Fibroblast of lung (primary cell): ENCODE measurements at regions not wholly inside any gene's neighbourhood (a gene's known extent, or its start where the extent isn't known, plus 50 kb on each side); places are given as distances from the start of the nearest gene placed in this dataset.

Experiments used
- DNase-seq, 2 donors: peaks; one replicate each; pipeline versions ENCODE4 v3.0.0 to v3.0.0-alpha.2; 2010; ENCODE audit warnings: low read depth in 2 of 2
- H2AFZ ChIP-seq: 2 replicates; pipeline ENCODE4 v1.5.1; 2012; ENCODE audit warnings: low read length, control low read depth, inconsistent platforms
- H3K27ac ChIP-seq: 2 replicates; pipeline ENCODE4 v1.5.1; 2011; ENCODE audit warnings: low read length, control low read depth; ENCODE audit not compliant: insufficient read depth
- H3K27me3 ChIP-seq: 2 replicates; pipeline ENCODE4 v1.5.1; 2011; ENCODE audit warnings: mild to moderate bottlenecking, low read length; ENCODE audit not compliant: control insufficient read depth, insufficient read depth
- H3K36me3 ChIP-seq: 2 replicates; pipeline ENCODE4 v1.5.1; 2011; ENCODE audit warnings: low read length; ENCODE audit not compliant: control insufficient read depth, insufficient read depth
- H3K4me1 ChIP-seq: 2 replicates; pipeline ENCODE4 v1.5.1; 2011; ENCODE audit warnings: low read length; ENCODE audit not compliant: control insufficient read depth, insufficient read depth; ENCODE audit errors: extremely low read depth
- H3K4me2 ChIP-seq: 2 replicates; pipeline ENCODE4 v1.5.1; 2011; ENCODE audit warnings: low read length, control low read depth; ENCODE audit not compliant: insufficient read depth; ENCODE audit errors: extremely low read depth
- H3K4me3 ChIP-seq, 4 experiments: fragments of 200-600 bp in 1 of 4; sonication (generic) in 1 of 4; replicated peaks in 1 of 4; 2 replicates each; pipeline ENCODE4 v1.5.1; 2011 to 2016; ENCODE audit warnings: low read length in 4 of 4, low read depth in 3 of 4, mild to moderate bottlenecking in 3 of 4, control low read depth in 2 of 4, inconsistent platforms in 1 of 4, mixed read lengths in 1 of 4; ENCODE audit not compliant: insufficient read depth in 1 of 4; ENCODE audit errors: control extremely low read depth in 1 of 4
- H3K79me2 ChIP-seq: 2 replicates; pipeline ENCODE4 v1.5.1; 2012; ENCODE audit warnings: mild to moderate bottlenecking, low read length, inconsistent platforms; ENCODE audit not compliant: control insufficient read depth, insufficient read depth
- H3K9ac ChIP-seq: 2 replicates; pipeline ENCODE4 v1.5.1; 2011; ENCODE audit warnings: mild to moderate bottlenecking, low read length, control low read depth; ENCODE audit not compliant: insufficient read depth
- H3K9me3 ChIP-seq: 2 replicates; pipeline ENCODE4 v1.5.1; 2012; ENCODE audit warnings: low read depth, low read length; ENCODE audit not compliant: control insufficient read depth, insufficient read depth
- H4K20me1 ChIP-seq: 2 replicates; pipeline ENCODE4 v1.5.1; 2011; ENCODE audit warnings: low read length; ENCODE audit not compliant: control insufficient read depth, insufficient read depth; ENCODE audit errors: extremely low read depth
- CTCF ChIP-seq, 2 donors: IDR thresholded peaks in 1 of 2; conservative IDR thresholded peaks in 1 of 2; 1 replicate in 1 of 2; 2 replicates in 1 of 2; pipeline ENCODE4 v1.5.1; 2011 to 2012; ENCODE audit warnings: low read length in 2 of 2, control low read depth in 1 of 2, inconsistent platforms in 1 of 2, low read depth in 1 of 2, mild to moderate bottlenecking in 1 of 2
- EZH2 ChIP-seq: IDR thresholded peaks from 2 replicates; pipeline ENCODE4 v1.5.1; 2012; ENCODE audit warnings: low read length, control low read depth, mild to moderate bottlenecking; ENCODE audit errors: missing control alignments

DNA sequence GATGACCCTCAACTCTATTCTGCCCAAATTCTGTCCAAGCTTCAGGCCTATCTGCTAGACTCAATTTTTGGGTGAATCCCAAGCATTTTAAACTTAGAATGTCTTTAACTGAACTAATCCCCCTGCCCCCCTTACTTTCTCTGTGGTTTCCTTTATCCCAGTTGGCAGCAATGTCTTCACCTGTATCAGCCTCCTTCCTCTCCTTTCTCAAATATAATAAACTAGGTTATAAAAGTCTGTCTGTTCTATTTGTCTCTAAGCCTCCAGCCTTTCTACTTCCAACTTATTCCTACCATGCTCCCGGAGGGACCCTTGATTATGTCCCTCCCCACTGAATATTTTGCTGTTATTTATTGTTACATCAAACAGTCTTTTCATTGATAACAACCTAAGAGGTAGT lies 375.5 kb upstream of the TRIB2 start:
- no peak overlapping the region for H3K9ac ChIP-seq
- TF ChIP-seq EZH2 (no peak), CTCF (conservative IDR thresholded peaks at IDR 0.05 in 1 of 2, IDR thresholded peaks at IDR 0.05 in 1 of 2; ENCODE audit: low read depth in 1 of 2, low read length in 2 of 2) (no peak)
- no peaks in the 10 kb centered on the region for H3K27me3 ChIP-seq
- no peak for DNase-seq
- H3K4me1 ChIP-seq: no peaks in the 10 kb centered on the region
- no peak overlapping the region for H3K4me2 ChIP-seq
- no peak overlapping the region for H3K27ac ChIP-seq
- H3K36me3 ChIP-seq: no peaks in the 10 kb centered on the region
- H4K20me1 ChIP-seq: no peaks in the 10 kb centered on the region
- H3K4me3 ChIP-seq: no peak overlapping the region
- H3K79me2 ChIP-seq: no peaks in the 10 kb centered on the region
- H3K9me3 ChIP-seq: no peaks in the 10 kb centered on the region
- no peak overlapping the region for H2AFZ ChIP-seq

- TF ChIP-seq EZH2 (no peak), CTCF (conservative IDR thresholded peaks at IDR 0.05 in 1 of 2, IDR thresholded peaks at IDR 0.05 in 1 of 2; ENCODE audit: low read depth in 1 of 2, low read length in 2 of 2) (no peak)
- no peak overlapping the region for H3K27ac ChIP-seq
Measured at GRCh38 chr2:12341920-12342319, 374.8 kb upstream of the TRIB2 start.

GRCh38 chr2:12343141-12343540 lies 373.6 kb upstream of the TRIB2 start:
- TF ChIP-seq CTCF (conservative IDR thresholded peaks at IDR 0.05 in 1 of 2, IDR thresholded peaks at IDR 0.05 in 1 of 2; ENCODE audit: low read depth in 1 of 2, low read length in 2 of 2) (no peak), EZH2 (no peak)
- Histone ChIP-seq H3K4me3 (no peak overlapping the region), H4K20me1 (no peaks in the 10 kb centered on the region), H3K36me3 (no peaks in the 10 kb centered on the region), H2AFZ (no peak overlapping the region), H3K9me3 (no peaks in the 10 kb centered on the region), H3K9ac (no peak overlapping the region), H3K4me1 (no peaks in the 10 kb centered on the region), H3K27ac (no peak overlapping the region), H3K27me3 (no peaks in the 10 kb centered on the region), H3K79me2 (no peaks in the 10 kb centered on the region), H3K4me2 (no peak overlapping the region)
- DNase-seq: no peak

More at GRCh38 chr2:12341920-12342319, 374.8 kb upstream of the TRIB2 start:
- no peaks in the 10 kb centered on the region for H3K4me1 ChIP-seq
- H3K9me3 ChIP-seq: no peaks in the 10 kb centered on the region
- H3K4me2 ChIP-seq: no peak overlapping the region
- H3K27me3 ChIP-seq: no peaks in the 10 kb centered on the region
- peak in 1 of 2 donors; percentile 22 for DNase-seq
- no peak overlapping the region for H3K9ac ChIP-seq
- no peaks in the 10 kb centered on the region for H3K79me2 ChIP-seq
- no peak overlapping the region for H2AFZ ChIP-seq
- H3K4me3 ChIP-seq: no peak overlapping the region
- H4K20me1 ChIP-seq: no peaks in the 10 kb centered on the region
- no peaks in the 10 kb centered on the region for H3K36me3 ChIP-seq
